GM12878 (cell line): ENCODE measurements at regions not wholly inside any gene's neighbourhood (a gene's known extent, or its start where the extent isn't known, plus 50 kb on each side); places are given as distances from the start of the nearest gene placed in this dataset.

Experiments
- ATAC-seq: fragments of 200-7000 bp; cut with Tn5 transposase; 3 replicates; pipeline ENCODE4 v1.9.1; 2020; ENCODE audit warnings: mild to moderate bottlenecking, moderate library complexity
- BruUV-seq: library from RNA; stranded (reverse); fragments of 400-500 nt; replicated peaks from 2 replicates; lab custom pipeline; 2021; lab: Mats Ljungman, UMichigan
- CTCF ChIA-PET: fragments of 300-600 bp; sonication (Branson Sonifier 250); formaldehyde crosslinking; extraction: SDS; loops from one replicate; lab custom pipeline; 2021; ENCODE audit warnings: inconsistent platforms; lab: Yijun Ruan, JAX
- POLR2A ChIA-PET: fragments of 350-600 bp; formaldehyde crosslinking; extraction: SDS; loops from one replicate; lab custom pipeline; 2021; ENCODE audit warnings: inconsistent platforms; lab: Charles Lee
- RAD21 ChIA-PET: fragments of 300-600 bp; sonication (Branson Sonifier 250); formaldehyde crosslinking; loops from one replicate; lab custom pipeline; 2023; ENCODE audit warnings: antibody characterized with exemption; ENCODE audit not compliant: unreplicated experiment; lab: Charles Lee
- SMC1A ChIA-PET: fragments of 300-600 bp; sonication (Branson Sonifier 250); formaldehyde crosslinking; loops from one replicate; lab custom pipeline; 2023; ENCODE audit not compliant: unreplicated experiment, uncharacterized antibody; lab: Charles Lee
- DNase-seq: peaks from one replicate; pipeline ENCODE4 v3.0.0-alpha.2; 2011; ENCODE audit warnings: low read depth, low spot score
- FAIRE-seq: peaks from 3 replicates; lab custom pipeline; 2011; peaks lifted over from hg19 to GRCh38; lab: Jason Lieb, UNC
- H2AFZ ChIP-seq: 2 replicates; pipeline ENCODE4 v1.6.0; 2011; ENCODE audit warnings: low read depth, low read length, control low read depth; ENCODE audit not compliant: control insufficient read depth
- H3K27ac ChIP-seq: 2 replicates; pipeline ENCODE4 v1.5.1; 2011; ENCODE audit warnings: control low read depth; ENCODE audit not compliant: control insufficient read depth, insufficient read depth
- H3K27me3 ChIP-seq, 2 experiments: replicated peaks in 1 of 2; 2 replicates each; pipeline versions ENCODE4 v1.6.0 to v1.6.1; 2011; ENCODE audit warnings: low read length in 1 of 2; ENCODE audit not compliant: control insufficient read depth in 2 of 2, insufficient read depth in 2 of 2
- H3K36me3 ChIP-seq, 2 experiments: 2 replicates each; pipeline ENCODE4 v1.5.1; 2011; ENCODE audit warnings: low read length in 1 of 2; ENCODE audit not compliant: control insufficient read depth in 2 of 2, insufficient read depth in 2 of 2
- H3K4me1 ChIP-seq: 2 replicates; pipeline ENCODE4 v1.6.1; 2011; ENCODE audit warnings: mild to moderate bottlenecking, low read length, moderate library complexity, mixed read lengths; ENCODE audit not compliant: control insufficient read depth, insufficient read depth
- H3K4me2 ChIP-seq: 2 replicates; pipeline ENCODE4 v1.6.0; 2011; ENCODE audit warnings: control low read depth; ENCODE audit not compliant: control insufficient read depth, insufficient read depth
- H3K4me3 ChIP-seq: fragments of 200-600 bp; sonication (generic); 2 replicates; pipeline ENCODE4 v1.5.1; 2016
- H3K79me2 ChIP-seq: 2 replicates; pipeline ENCODE4 v1.6.0; 2011; ENCODE audit warnings: low read length; ENCODE audit not compliant: control insufficient read depth, insufficient read depth
- H3K9ac ChIP-seq: 2 replicates; pipeline ENCODE4 v1.8.0; 2011; ENCODE audit warnings: low read length, control low read depth, mixed read lengths; ENCODE audit not compliant: control insufficient read depth, insufficient read depth
- H3K9me3 ChIP-seq: replicated peaks from 3 replicates; pipeline ENCODE4 v1.5.1; 2011; ENCODE audit warnings: mild to moderate bottlenecking, low read length; ENCODE audit not compliant: control insufficient read depth, insufficient read depth
- H4K20me1 ChIP-seq: 2 replicates; pipeline ENCODE4 v1.6.0; 2011; ENCODE audit not compliant: control insufficient read depth, insufficient read depth
- CBX3 ChIP-seq: fragments of 200-600 bp; sonication (generic); IDR thresholded peaks from 2 replicates; pipeline ENCODE4 v1.6.1; 2016; ENCODE audit warnings: low read depth, borderline replicate concordance
- DPF2 ChIP-seq: fragments of 450-650 bp; IDR thresholded peaks from 2 replicates; pipeline ENCODE4 v1.6.1; 2017; ENCODE audit warnings: mild to moderate bottlenecking
- EED ChIP-seq: sonication (generic); IDR thresholded peaks from 2 replicates; pipeline ENCODE4 v1.6.1; 2016; ENCODE audit warnings: antibody characterized with exemption, low read depth
- EP300 ChIP-seq, 2 experiments: fragments of 150-350 bp in 1 of 2; IDR thresholded peaks; 2 replicates each; pipeline ENCODE4 v1.6.1; 2011 to 2012; ENCODE audit warnings: low read depth in 2 of 2, low read length in 2 of 2, borderline replicate concordance in 1 of 2, improper control_type of control experiment in 1 of 2, inconsistent platforms in 1 of 2; ENCODE audit not compliant: control insufficient read depth in 1 of 2
- FOS ChIP-seq: IDR thresholded peaks from 3 replicates; pipeline ENCODE4 v1.6.1; 2011; ENCODE audit warnings: borderline replicate concordance; ENCODE audit not compliant: insufficient read length; ENCODE audit errors: extremely low read depth
- IRF4 ChIP-seq: IDR thresholded peaks from 2 replicates; pipeline ENCODE4 v1.6.1; 2011; ENCODE audit warnings: low read depth, low read length
- KAT2A ChIP-seq: conservative IDR thresholded peaks from 2 replicates; pipeline ENCODE4 v1.6.1; 2011; ENCODE audit warnings: low read depth, low read length; ENCODE audit not compliant: control insufficient read depth
- MLLT1 ChIP-seq: fragments of 450-650 bp; IDR thresholded peaks from 2 replicates; pipeline ENCODE4 v1.6.1; 2016; ENCODE audit warnings: mild to moderate bottlenecking
- NBN ChIP-seq: fragments of 450-650 bp; IDR thresholded peaks from 2 replicates; pipeline ENCODE4 v1.6.1; 2016
- NFYB ChIP-seq: IDR thresholded peaks from 2 replicates; pipeline ENCODE4 v1.6.1; 2011; ENCODE audit warnings: low read depth, mild to moderate bottlenecking, low read length, improper control_type of control experiment, moderate library complexity; ENCODE audit not compliant: insufficient read depth
- NR2C2 ChIP-seq: IDR thresholded peaks from 2 replicates; pipeline ENCODE4 v1.6.1; 2011; ENCODE audit warnings: borderline replicate concordance, low read depth; ENCODE audit not compliant: control insufficient read depth, insufficient read length
- PML ChIP-seq: IDR thresholded peaks from 2 replicates; pipeline ENCODE4 v1.6.1; 2012; ENCODE audit warnings: low read length, inconsistent platforms
- POLR2AphosphoS2 ChIP-seq: IDR thresholded peaks from 2 replicates; pipeline ENCODE4 v1.6.1; 2011; ENCODE audit warnings: low read depth, mild to moderate bottlenecking, low read length, improper control_type of control experiment, moderate library complexity
- RB1 ChIP-seq: fragments of 450-650 bp; formaldehyde crosslinking; IDR thresholded peaks from 2 replicates; pipeline ENCODE4 v1.6.1; 2017; ENCODE audit warnings: mild to moderate bottlenecking, borderline replicate concordance
- TARDBP ChIP-seq: IDR thresholded peaks from 2 replicates; pipeline ENCODE4 v1.6.1; 2016; ENCODE audit warnings: borderline replicate concordance
- ZBTB33 ChIP-seq: fragments of 450-650 bp; IDR thresholded peaks from 2 replicates; pipeline ENCODE4 v1.6.1; 2017; ENCODE audit warnings: mild to moderate bottlenecking
- ZSCAN29 ChIP-seq: fragments of 450-650 bp; IDR thresholded peaks from 2 replicates; pipeline ENCODE4 v1.6.1; 2017; ENCODE audit warnings: mild to moderate bottlenecking, moderate library complexity
- WGBS: methylation state at CpG from one replicate; pipeline ENCODE4 v1.1.6; 2016; ENCODE audit warnings: low lambda C conversion rate; ENCODE audit not compliant: insufficient replicate concordance, insufficient coverage; ENCODE audit errors: missing lambda C conversion rate; 5-methylcytosine and 5-hydroxymethylcytosine counted together
- in situ Hi-C: fragments of 300-500 bp; cut with MboI; formaldehyde crosslinking; loops from 9 replicates; pipeline ENCODE4 v1.14.3; 2018; ENCODE audit warnings: mixed read lengths
- intact Hi-C: fragments of 100-400 bp; cut with micrococcal nuclease; formaldehyde crosslinking; loops from one replicate; pipeline ENCODE4 v1.14.2; 2022; ENCODE audit not compliant: unreplicated experiment
- TF ChIP-seq, protein P1 (sequence below): fragments of 450-650 bp; IDR thresholded peaks from 2 replicates; pipeline ENCODE4 v1.6.1; 2016; ENCODE audit warnings: mild to moderate bottlenecking
- TF ChIP-seq, protein P2 (sequence below): IDR thresholded peaks from 2 replicates; pipeline ENCODE4 v1.6.1; 2011; ENCODE audit warnings: borderline replicate concordance, low read depth, mild to moderate bottlenecking, moderate library complexity, mixed read lengths, low read length; ENCODE audit not compliant: insufficient read depth; ENCODE audit errors: extremely low read length

- POLR2A ChIA-PET: no interaction called here
- FAIRE-seq (no peak), DNase-seq (no peak), ATAC-seq (no peak)
- no peaks in the 10 kb centered on the region for H4K20me1 ChIP-seq
- H3K79me2 ChIP-seq: no peaks in the 10 kb centered on the region
- no peaks in the 10 kb centered on the region; the same call in 2 of the 3 replicates for H3K9me3 ChIP-seq
- in situ Hi-C loops (no loop called here), intact Hi-C loops (no loop called here)
- BruUV-seq: no TSS peak
- RAD21 ChIA-PET: no interaction called here
- no peak overlapping the region for H2AFZ ChIP-seq
- no peaks in the 10 kb centered on the region for H3K36me3 ChIP-seq
- CTCF ChIA-PET: no interaction called here
- 44% methylated on average over 20 of the region's 22 CpGs for WGBS
- SMC1A ChIA-PET: no interaction called here
- H3K4me2 ChIP-seq: no peak overlapping the region
- H3K27me3 ChIP-seq: no peaks in the 10 kb centered on the region
- TF ChIP-seq PML (no peak), ZBTB33 (no peak), FOS (no peak), KAT2A (no peak), EED (no peak), ZSCAN29 (no peak), TARDBP (no peak), MLLT1 (no peak), EP300 (IDR thresholded peaks at IDR 0.05; ENCODE audit: borderline replicate concordance in 1 of 2, control insufficient read depth in 1 of 2, low read depth in 2 of 2, low read length in 2 of 2) (no peak), NBN (no peak), CBX3 (no peak), NFYB (no peak), IRF4 (no peak), DPF2 (no peak), NR2C2 (no peak), RB1 (no peak), POLR2AphosphoS2 (no peak)
- TF ChIP-seq, protein P1, sequence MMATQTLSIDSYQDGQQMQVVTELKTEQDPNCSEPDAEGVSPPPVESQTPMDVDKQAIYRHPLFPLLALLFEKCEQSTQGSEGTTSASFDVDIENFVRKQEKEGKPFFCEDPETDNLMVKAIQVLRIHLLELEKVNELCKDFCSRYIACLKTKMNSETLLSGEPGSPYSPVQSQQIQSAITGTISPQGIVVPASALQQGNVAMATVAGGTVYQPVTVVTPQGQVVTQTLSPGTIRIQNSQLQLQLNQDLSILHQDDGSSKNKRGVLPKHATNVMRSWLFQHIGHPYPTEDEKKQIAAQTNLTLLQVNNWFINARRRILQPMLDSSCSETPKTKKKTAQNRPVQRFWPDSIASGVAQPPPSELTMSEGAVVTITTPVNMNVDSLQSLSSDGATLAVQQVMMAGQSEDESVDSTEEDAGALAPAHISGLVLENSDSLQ: no peak
- TF ChIP-seq, protein P2, sequence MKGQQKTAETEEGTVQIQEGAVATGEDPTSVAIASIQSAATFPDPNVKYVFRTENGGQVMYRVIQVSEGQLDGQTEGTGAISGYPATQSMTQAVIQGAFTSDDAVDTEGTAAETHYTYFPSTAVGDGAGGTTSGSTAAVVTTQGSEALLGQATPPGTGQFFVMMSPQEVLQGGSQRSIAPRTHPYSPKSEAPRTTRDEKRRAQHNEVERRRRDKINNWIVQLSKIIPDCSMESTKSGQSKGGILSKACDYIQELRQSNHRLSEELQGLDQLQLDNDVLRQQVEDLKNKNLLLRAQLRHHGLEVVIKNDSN: no peak
- H3K9ac ChIP-seq: no peak overlapping the region
- H3K27ac ChIP-seq: no peak overlapping the region
- no peaks in the 10 kb centered on the region for H3K4me1 ChIP-seq
- no peak overlapping the region for H3K4me3 ChIP-seq
Measured at GRCh38 chr16:88328313-88328980, 54.3 kb upstream of the ZNF469 start.
